Sciatic nerve (tissue), 2 donors: ENCODE measurements at regions not wholly inside any gene's neighbourhood (a gene's known extent, or its start where the extent isn't known, plus 50 kb on each side); places are given as distances from the start of the nearest gene placed in this dataset.

Experiments used
- ATAC-seq: fragments of 200-7000 bp; cut with Tn5 transposase; one replicate; pipeline ENCODE4 v1.9.1; 2020; ENCODE audit warnings: mild to moderate bottlenecking, moderate library complexity
- DNase-seq: peaks from one replicate; pipeline ENCODE4 v3.0.0-alpha.2; 2020; ENCODE audit warnings: low spot score
- intact Hi-C: fragments of 100-400 bp; cut with DNase I; formaldehyde crosslinking; loops from one replicate; pipeline ENCODE4 v1.14.2; 2022
- donor health status: DM: no; HTN: no; CAD: no.
- donor health status: DM: no; HTN: no; CAD: no.

- no peak for DNase-seq
- intact Hi-C loops: no loop called here
- ATAC-seq: no peak
These were observed 51.4 kb upstream of the ITM2B start for GRCh38 chr13:48181482-48182145.

GRCh38 chr13:48178126-48178525 is 54.9 kb upstream of the ITM2B start:
- no peak for ATAC-seq
- intact Hi-C loops: no loop called here
- no peak for DNase-seq

- intact Hi-C loops: no loop called here
- no peak for ATAC-seq
- no peak for DNase-seq
These were observed 56.2 kb upstream of the ITM2B start for GRCh38 chr13:48176781-48177180.

DNA sequence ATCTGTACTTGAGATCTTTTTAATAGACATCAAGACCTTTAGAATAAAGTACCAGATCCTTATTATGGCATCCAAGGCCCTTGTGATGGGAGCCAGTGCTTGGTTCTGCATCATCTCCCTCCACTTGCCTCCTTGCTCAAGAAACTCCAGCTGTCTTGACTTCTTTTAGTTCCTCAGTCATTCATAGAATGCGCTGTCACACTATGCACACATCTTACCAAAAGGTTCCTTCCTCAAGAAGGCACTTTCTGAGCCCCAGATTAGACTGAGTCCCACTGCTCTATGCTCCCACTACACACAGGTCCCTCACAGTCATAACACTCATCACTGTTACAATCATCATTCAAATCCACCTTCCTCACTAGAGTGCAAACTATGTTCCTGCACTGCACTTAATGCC is 57.8 kb upstream of the ITM2B start:
- intact Hi-C loops: no loop called here
- DNase-seq (no peak), ATAC-seq (no peak)

DNA sequence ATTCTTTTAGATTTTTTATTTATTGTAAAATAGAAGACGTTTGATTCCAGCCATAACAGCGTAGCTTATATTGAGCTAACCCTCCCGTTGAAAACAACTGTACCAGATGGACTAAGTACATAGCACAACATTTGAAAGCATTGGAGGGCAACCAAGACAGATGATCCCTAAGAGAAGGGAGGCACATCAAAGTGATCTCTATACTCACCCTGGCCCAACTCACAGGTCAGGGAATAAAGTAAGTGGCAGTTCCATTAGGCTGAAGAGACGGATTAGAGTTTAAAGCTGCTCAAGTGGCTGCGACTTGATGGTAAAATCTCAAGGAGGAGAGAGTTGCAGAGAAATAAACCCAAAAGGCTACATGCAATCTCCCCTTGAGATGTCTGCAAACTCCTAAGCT is 65.1 kb upstream of the ITM2B start:
- DNase-seq: no peak
- intact Hi-C loops: no loop called here
- ATAC-seq: no peak

DNA sequence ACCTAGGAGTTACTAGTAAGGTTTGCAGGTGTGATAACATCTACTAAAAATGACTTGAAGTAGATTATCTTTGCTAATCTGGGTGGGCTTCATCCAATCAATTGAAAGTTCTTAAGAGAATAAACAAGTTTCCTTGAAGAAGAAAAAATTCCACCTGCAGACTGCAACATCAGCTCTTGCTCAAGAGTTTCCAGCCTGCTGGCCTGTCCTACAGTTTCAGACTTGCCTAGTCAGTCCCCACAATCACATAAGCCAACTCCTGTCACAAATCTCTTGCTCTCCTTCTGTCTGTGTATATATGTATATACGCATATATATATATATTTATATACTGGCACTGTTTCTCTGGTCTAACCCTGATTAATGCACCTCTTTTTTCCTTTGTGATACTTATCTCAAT is 67.3 kb upstream of the ITM2B start:
- intact Hi-C loops: no loop called here
- DNase-seq: no peak
- ATAC-seq: no peak

- DNase-seq: no peak
- ATAC-seq: no peak
- intact Hi-C loops: no loop called here
These were observed 67.9 kb upstream of the ITM2B start for GRCh38 chr13:48165063-48165462.

GRCh38 chr13:48163061-48163460 is 68.2 kb upstream of the MED4 start:
- DNase-seq (no peak), ATAC-seq (no peak)
- intact Hi-C loops: no loop called here

GRCh38 chr13:48162217-48162616 is 67.3 kb upstream of the MED4 start:
- peak; percentile 24 for ATAC-seq
- intact Hi-C loops: no loop called here
- DNase-seq: no peak

DNA sequence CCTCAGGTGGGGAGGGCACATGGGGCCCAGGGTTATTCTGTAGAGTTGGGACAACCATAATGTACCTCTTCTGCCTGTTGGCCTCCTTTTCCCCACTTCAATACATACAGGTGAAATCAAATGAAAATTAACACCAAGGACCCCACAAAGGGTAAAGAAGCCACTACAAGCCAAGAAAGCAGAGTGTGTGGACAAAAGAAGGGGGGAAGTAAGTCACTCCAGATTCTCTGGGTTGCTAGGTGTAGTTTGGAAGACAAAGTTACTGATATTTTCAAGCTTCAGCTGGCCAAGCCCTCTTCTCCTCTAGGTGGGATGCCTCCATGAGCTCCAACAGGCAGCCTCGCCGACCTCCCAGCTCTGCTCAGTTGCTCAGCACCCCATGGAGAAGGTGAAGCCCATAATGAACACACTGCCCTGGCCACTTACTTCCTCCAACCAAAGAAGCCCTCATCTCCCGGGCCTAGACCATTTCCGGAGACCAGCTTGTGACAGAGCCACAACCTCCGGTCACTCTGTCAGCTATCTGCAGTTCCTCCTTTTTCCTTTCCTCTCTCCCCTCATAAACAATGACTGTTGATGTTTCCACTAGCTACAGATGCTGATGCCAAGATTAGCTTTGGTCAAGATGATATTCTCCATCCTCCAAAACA is 66.8 kb upstream of the MED4 start:
- intact Hi-C loops: no loop called here
- peak; percentile 70 for DNase-seq
- ATAC-seq: peak; percentile 85

DNA sequence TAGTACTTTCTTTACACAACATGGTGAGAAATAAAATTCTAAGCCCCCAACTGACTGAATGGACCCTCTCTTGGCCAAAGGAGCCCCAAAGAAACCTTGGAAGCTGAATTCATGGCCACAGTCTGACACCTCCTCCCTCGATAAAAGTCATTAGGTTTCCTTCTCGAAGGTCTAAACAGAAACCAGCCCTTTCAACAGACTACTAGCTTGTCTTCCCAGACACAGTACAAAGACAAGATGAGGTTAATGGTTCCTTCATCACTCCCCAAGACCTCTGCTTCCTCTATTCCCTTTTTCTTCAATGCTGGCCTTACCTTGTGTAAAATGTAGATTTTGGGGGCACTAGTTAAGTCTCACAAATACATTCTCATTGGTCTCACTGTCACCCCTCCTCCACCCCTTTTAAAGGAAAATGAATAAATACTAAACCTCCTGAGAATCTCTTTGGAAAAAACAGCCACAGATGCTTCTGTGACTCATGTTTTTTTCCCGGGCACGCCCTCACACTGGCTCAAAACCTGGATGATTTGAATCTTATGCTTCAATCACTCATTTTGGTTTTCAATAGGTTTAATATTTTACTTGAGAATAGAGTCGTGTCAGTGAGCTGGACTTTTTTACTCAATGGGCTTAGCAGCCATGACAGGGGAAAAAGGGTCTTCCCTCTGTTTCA is 65.8 kb upstream of the MED4 start:
- intact Hi-C loops: no loop called here
- DNase-seq: no peak
- ATAC-seq: peak; percentile 65

GRCh38 chr13:48159826-48160225 is 64.9 kb upstream of the MED4 start:
- DNase-seq: no peak
- no peak for ATAC-seq
- intact Hi-C loops: no loop called here

- intact Hi-C loops: no loop called here
- no peak for DNase-seq
- ATAC-seq: no peak
These were observed 64.5 kb upstream of the MED4 start for GRCh38 chr13:48159401-48159800.

GRCh38 chr13:48158915-48159314 is 64.0 kb upstream of the MED4 start:
- DNase-seq (no peak), ATAC-seq (no peak)
- intact Hi-C loops: no loop called here

GRCh38 chr13:48158290-48158689 is 63.4 kb upstream of the MED4 start:
- DNase-seq (no peak), ATAC-seq (no peak)
- intact Hi-C loops: no loop called here

GRCh38 chr13:48156466-48156865 is 61.6 kb upstream of the MED4 start:
- no peak for DNase-seq
- no peak for ATAC-seq
- intact Hi-C loops: no loop called here

- intact Hi-C loops: no loop called here
- DNase-seq: no peak
- no peak for ATAC-seq
These were observed 60.9 kb upstream of the MED4 start for GRCh38 chr13:48155848-48156247.

GRCh38 chr13:48154671-48155070 is 59.8 kb upstream of the MED4 start:
- ATAC-seq: peak; percentile 56
- intact Hi-C loops: no loop called here
- no peak for DNase-seq

GRCh38 chr13:48153186-48153585 is 58.3 kb upstream of the MED4 start:
- DNase-seq: no peak
- intact Hi-C loops: no loop called here
- ATAC-seq: no peak

DNA sequence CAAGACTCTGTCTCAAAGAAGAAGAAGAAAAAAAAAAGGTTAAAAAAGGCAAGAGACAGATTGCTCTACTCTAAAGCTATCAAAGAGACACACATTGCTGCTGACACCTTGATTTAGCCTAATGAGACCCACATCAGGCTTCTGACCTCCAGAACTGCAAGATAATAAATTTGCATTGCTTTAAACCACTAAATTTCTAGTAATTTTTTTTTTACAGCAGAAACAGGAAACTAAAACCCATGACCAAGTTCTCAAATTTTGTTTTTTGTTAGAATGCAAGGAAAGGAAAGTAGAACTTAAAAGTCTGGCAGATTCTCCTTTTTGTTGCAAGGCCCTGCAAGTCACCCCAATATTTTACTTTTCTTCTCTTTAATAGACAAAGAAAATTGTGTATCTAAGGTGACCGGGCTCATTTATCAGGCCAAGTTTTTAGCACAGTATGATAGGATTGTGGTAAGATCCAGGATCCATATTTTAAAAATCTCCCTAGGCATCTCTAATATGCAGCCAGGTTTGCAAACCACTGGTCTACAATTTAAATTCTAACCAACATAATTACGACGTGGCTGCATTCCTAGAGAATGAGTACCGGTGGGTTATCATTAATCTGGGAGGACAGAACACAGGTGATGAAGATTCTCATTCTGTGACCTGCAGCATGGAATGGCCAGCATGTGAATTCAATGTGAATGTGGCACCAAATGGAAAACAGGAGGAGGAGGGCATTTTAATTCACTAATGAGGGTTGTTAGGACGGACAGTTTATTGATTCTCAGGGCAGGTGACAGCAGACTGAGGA is 56.7 kb upstream of the MED4 start:
- intact Hi-C loops: no loop called here

More for the DNA sequence above, 56.7 kb upstream of the MED4 start:
- no peak for DNase-seq
- ATAC-seq: no peak
